RWPE1 (cell line): ENCODE measurements at regions not wholly inside any gene's neighbourhood (a gene's known extent, or its start where the extent isn't known, plus 50 kb on each side); places are given as distances from the start of the nearest gene placed in this dataset.
A peak's percentile ranks its signal among the peaks of the same experiment; 100 is the strongest.

ENCODE experiments used
- CTCF ChIA-PET: fragments of 350-600 bp; sonication (Branson Sonifier 250); formaldehyde crosslinking; extraction: SDS; loops from one replicate; lab custom pipeline; 2021; lab: Yijun Ruan, JAX
- POLR2A ChIA-PET: fragments of 400-600 bp; formaldehyde crosslinking; extraction: SDS; loops from one replicate; lab custom pipeline; 2020; ENCODE audit warnings: antibody characterized with exemption; ENCODE audit not compliant: low non-redundant PET; lab: Yijun Ruan, JAX
- DNase-seq: peaks from one replicate; pipeline ENCODE4 v3.0.0; 2012; ENCODE audit warnings: low spot score
- H3K27ac ChIP-seq: fragments of 450-650 bp; 2 replicates; pipeline ENCODE4 v1.5.1; 2017
- TF ChIP-seq, protein P1 (sequence below): fragments of 450-650 bp; conservative IDR thresholded peaks from 2 replicates; pipeline ENCODE4 v1.5.1; 2017; ENCODE audit warnings: low read depth, mild to moderate bottlenecking

DNA sequence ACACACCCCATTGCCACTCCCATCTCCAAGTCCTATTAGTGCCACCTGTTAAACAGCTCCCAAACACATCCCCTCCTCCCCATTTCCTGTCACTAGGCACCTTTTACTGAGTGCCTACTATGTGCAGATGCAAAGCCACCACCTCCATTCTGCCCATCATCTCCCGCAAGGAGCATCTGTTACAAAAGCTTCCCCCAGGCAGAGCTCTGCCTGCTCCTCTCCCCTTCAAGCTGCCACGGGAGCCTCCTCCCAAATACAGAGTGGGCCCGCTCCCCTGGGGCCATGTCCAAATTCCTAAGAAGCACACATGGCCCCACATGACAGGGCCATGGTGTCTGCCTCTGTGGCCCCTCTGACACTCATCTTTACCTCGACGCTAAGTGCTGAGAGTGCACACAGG is 149.7 kb downstream of the OAT start:
- no peak for DNase-seq
- TF ChIP-seq, protein P1, sequence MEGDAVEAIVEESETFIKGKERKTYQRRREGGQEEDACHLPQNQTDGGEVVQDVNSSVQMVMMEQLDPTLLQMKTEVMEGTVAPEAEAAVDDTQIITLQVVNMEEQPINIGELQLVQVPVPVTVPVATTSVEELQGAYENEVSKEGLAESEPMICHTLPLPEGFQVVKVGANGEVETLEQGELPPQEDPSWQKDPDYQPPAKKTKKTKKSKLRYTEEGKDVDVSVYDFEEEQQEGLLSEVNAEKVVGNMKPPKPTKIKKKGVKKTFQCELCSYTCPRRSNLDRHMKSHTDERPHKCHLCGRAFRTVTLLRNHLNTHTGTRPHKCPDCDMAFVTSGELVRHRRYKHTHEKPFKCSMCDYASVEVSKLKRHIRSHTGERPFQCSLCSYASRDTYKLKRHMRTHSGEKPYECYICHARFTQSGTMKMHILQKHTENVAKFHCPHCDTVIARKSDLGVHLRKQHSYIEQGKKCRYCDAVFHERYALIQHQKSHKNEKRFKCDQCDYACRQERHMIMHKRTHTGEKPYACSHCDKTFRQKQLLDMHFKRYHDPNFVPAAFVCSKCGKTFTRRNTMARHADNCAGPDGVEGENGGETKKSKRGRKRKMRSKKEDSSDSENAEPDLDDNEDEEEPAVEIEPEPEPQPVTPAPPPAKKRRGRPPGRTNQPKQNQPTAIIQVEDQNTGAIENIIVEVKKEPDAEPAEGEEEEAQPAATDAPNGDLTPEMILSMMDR = no peak
- ChIA-PET CTCF (no interaction called here), POLR2A (no interaction called here)
- H3K27ac ChIP-seq = no peak overlapping the region

DNA sequence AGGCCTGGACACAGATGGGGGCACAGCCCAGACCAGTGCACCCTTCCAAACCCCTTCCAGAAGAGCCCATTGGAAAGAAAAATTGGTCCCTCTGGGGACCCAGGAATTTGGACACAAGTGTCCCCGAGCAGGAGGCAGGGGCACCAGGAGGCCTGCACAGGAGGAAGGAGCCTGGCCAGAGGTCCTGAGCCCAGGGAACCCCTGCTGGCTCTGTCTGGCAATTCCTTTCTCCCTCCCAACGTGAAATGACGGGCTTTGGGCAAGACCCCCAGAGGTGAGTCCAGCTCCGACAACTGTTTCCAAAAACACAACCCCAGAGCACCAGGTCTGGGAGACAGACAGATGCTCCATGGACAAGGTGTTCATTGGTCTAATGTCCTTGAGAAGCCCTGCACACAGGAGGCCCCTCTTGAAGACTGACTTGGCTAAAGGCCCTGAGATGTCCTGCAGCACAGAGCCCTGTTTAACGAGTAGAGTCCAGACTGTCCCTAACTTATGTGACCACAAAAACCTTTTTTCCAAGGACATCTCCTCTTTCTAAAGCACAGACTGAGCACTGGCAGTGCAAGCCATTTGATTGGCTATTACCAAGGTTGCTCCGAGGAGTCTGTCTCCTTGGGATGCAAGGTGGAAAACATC is 150.7 kb downstream of the OAT start:
- CTCF ChIA-PET = interaction anchor here (0.6 kb wide), 1 partner anchor 884 kb away, joined by 4 read pairs; no protein-coding TSS in a partner anchor
- no peak overlapping the region for H3K27ac ChIP-seq
- POLR2A ChIA-PET = no interaction called here
- DNase-seq = no peak
- TF ChIP-seq, protein P1 = no peak

DNA sequence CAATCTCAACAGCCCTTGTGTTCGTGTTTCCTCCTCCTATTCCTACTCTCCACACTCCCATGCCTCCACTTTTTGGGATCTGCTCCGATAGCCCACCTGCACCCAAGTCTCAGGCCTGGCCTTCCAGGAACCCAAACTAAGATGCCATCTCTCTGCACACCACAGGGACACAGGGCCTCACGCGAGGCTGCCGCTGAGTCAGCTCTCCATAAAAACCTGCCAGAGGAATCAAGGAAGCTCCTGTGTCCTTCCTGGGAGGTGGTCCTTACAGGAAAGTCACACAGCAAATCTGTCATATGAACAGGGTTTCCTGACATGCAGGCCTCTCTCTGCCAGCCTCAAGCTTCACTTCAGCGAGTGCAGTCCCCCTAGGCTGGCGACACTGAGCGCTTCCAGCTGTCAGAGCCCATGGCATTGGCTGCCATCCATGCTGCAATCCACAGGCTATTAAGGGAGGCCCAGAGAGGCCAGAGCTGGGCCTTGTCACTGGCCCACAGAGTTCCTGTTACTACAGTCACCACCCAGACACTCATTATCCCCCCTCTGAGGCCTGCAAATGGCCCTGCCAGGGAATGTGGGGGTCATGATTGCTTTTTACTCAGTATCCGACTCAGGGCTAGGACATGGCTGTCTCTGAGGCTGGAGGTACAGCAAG is 151.4 kb downstream of the OAT start:
- TF ChIP-seq, protein P1 = no peak
- POLR2A ChIA-PET = no interaction called here
- no peak overlapping the region for H3K27ac ChIP-seq
- no peak for DNase-seq
- CTCF ChIA-PET = interaction anchor here (0.6 kb wide), 1 partner anchor 884 kb away, joined by 4 read pairs; no protein-coding TSS in a partner anchor

DNA sequence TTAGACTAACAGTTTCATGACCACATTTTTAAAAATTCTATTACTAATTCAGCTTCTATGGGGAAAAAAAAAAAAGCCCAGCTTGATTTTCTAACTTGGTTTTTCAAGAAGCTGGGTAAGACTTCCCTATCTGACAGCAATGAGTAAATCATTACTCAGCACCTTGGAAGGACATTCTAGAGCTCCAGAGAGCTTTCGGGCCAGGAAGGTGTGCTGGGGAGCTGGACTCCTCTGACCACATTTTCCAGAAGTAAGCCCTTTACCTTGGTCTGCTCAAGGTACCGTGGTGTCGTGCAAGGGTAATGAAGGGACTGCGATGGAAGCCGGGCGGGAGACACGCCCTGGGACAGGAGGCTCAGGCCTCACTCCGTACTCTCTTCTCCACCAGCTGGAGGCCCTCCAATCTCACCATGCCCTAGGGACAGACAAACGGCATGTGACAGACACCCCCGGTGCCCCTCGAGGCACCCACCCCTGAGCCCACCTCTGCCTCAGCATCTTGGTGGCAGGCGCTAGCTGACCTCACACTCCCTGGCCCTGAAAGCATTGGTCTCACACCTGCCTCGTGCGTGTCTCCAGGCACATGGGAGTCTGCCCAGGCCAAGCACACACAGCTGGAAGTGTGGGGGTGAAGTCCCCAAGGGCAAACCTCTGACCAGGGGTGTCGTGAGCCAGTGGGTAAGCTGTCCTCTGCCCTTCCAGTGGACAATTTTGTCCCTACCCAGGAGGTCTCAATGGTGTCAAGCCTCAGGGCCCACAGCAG is 152.1 kb downstream of the OAT start:
- no peak overlapping the region for H3K27ac ChIP-seq
- POLR2A ChIA-PET = no interaction called here
- TF ChIP-seq, protein P1 = no peak
- CTCF ChIA-PET = interaction anchor here (0.7 kb wide), 1 partner anchor 32 kb away, joined by 7 read pairs; no protein-coding TSS in a partner anchor
- peak; percentile 30 for DNase-seq

DNA sequence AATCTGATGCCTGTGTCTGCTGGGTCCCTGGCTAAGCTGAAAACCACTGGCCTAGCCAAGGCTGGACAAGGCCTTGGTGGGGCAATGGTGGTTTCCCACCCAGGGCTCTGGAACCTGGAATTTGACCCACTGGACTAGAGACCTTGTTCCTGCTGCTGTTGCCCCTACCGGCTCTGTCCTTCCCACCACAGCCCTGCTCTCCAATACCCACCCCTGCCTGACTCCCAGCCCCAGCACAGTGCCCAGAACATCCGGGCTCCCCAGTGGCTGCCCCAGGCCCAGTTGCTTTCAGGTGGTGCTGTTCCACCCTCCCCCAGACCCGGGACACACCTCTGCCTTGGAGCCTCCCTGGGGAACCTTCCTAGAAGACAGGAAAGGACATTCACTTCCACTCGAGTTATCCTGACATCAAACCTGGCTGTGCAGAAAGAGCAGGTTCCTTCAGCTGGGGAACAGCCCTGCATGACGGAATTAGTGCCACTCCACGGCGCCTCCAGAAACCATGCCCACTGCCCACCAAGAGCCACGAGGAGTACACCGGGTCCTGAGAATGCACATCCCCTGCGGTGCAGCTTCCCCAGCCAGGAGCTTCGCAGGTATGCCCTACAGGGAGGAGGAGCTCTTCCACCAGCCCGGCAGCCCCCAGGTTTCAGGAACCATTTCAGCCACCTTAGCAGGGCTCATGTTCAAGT is 152.8 kb downstream of the OAT start:
- CTCF ChIA-PET = no interaction called here
- POLR2A ChIA-PET = no interaction called here
- H3K27ac ChIP-seq = no peak overlapping the region
- TF ChIP-seq, protein P1 = no peak
- DNase-seq = no peak

DNA sequence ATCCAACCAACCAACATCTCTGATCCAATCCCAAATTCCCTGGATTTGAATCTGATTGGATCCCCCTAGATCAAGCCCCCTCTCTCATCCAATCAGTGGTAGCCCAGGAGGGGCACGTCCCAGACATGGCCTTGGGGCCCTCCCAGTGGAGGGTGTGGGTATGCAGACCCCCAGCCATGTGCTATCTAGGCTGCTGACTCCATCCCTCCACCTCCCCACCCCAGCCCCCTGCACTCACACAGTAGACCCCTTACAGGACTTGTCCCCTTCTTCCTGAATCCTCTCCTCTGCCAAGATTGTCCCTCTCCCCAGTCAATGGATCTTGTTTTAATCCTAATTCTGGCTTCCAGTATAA is 153.4 kb downstream of the OAT start:
- H3K27ac ChIP-seq = no peak overlapping the region
- TF ChIP-seq, protein P1 = no peak
- CTCF ChIA-PET = no interaction called here
- no peak for DNase-seq
- POLR2A ChIA-PET = no interaction called here
